HEK293T (cell line): ENCODE measurements at regions not wholly inside any gene's neighbourhood (a gene's known extent, or its start where the extent isn't known, plus 50 kb on each side); places are given as distances from the start of the nearest gene placed in this dataset.

ENCODE experiments used
- BHLHE40 ChIP-seq: fragments of 450-650 bp; IDR thresholded peaks from 2 replicates; pipeline ENCODE4 v1.6.1; 2016; ENCODE audit warnings: mild to moderate bottlenecking, moderate library complexity, borderline replicate concordance
- CTBP1 ChIP-seq: fragments of 450-650 bp; IDR thresholded peaks from 2 replicates; pipeline ENCODE4 v1.6.1; 2016; ENCODE audit warnings: borderline replicate concordance
- HDGF ChIP-seq: fragments of 450-650 bp; IDR thresholded peaks from 2 replicates; pipeline ENCODE4 v1.6.1; 2017; ENCODE audit warnings: antibody characterized with exemption, borderline replicate concordance

DNA sequence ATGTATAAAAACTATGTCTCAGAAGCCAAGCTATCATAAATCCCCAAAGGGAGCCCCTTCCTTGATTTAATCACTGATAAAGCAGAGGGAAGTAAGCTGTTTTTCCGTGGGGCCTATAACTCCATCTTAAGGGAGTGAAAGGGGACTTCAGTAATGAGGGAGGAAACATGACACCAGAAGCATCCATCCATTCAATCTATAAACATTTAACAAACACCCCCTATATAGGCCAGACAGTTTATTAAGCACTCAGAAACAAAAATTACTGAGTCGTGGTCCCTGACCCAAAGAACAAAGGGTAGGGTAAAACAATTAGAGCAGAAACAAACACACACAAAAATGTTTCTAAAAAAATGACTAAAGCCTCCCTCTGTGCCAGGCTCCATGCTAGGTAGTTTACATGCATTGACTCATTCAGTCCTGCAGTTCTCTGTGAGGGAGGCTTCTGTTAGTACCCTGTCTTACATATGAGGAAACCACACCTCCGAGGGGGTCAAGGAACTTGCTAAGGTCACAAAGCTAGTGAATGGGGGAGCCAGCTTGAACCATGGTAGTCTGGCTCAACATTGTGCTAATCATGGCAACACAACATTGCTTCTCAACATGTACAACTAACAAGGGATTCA is 472.1 kb downstream of the CDH2 start:
- TF ChIP-seq BHLHE40 = no peak
- no peak for TF ChIP-seq CTBP1
- no peak for TF ChIP-seq HDGF
